GM12878 (cell line): ENCODE measurements at regions not wholly inside any gene's neighbourhood (a gene's known extent, or its start where the extent isn't known, plus 50 kb on each side); places are given as distances from the start of the nearest gene placed in this dataset.

Source experiments
- ATAC-seq: fragments of 200-7000 bp; cut with Tn5 transposase; 3 replicates; pipeline ENCODE4 v1.9.1; 2020; ENCODE audit warnings: mild to moderate bottlenecking, moderate library complexity
- BruUV-seq: library from RNA; stranded (reverse); fragments of 400-500 nt; replicated peaks from 2 replicates; lab custom pipeline; 2021; lab: Mats Ljungman, UMichigan
- CTCF ChIA-PET: fragments of 300-600 bp; sonication (Branson Sonifier 250); formaldehyde crosslinking; extraction: SDS; loops from one replicate; lab custom pipeline; 2021; ENCODE audit warnings: inconsistent platforms; lab: Yijun Ruan, JAX
- POLR2A ChIA-PET: fragments of 350-600 bp; formaldehyde crosslinking; extraction: SDS; loops from one replicate; lab custom pipeline; 2021; ENCODE audit warnings: inconsistent platforms; lab: Charles Lee
- RAD21 ChIA-PET: fragments of 300-600 bp; sonication (Branson Sonifier 250); formaldehyde crosslinking; loops from one replicate; lab custom pipeline; 2023; ENCODE audit warnings: antibody characterized with exemption; ENCODE audit not compliant: unreplicated experiment; lab: Charles Lee
- SMC1A ChIA-PET: fragments of 300-600 bp; sonication (Branson Sonifier 250); formaldehyde crosslinking; loops from one replicate; lab custom pipeline; 2023; ENCODE audit not compliant: unreplicated experiment, uncharacterized antibody; lab: Charles Lee
- DNase-seq: peaks from one replicate; pipeline ENCODE4 v3.0.0-alpha.2; 2011; ENCODE audit warnings: low read depth, low spot score
- FAIRE-seq: peaks from 3 replicates; lab custom pipeline; 2011; peaks lifted over from hg19 to GRCh38; lab: Jason Lieb, UNC
- H2AFZ ChIP-seq: 2 replicates; pipeline ENCODE4 v1.6.0; 2011; ENCODE audit warnings: low read depth, low read length, control low read depth; ENCODE audit not compliant: control insufficient read depth
- H3K27ac ChIP-seq: 2 replicates; pipeline ENCODE4 v1.5.1; 2011; ENCODE audit warnings: control low read depth; ENCODE audit not compliant: control insufficient read depth, insufficient read depth
- H3K27me3 ChIP-seq, 2 experiments: replicated peaks in 1 of 2; 2 replicates each; pipeline versions ENCODE4 v1.6.0 to v1.6.1; 2011; ENCODE audit warnings: low read length in 1 of 2; ENCODE audit not compliant: control insufficient read depth in 2 of 2, insufficient read depth in 2 of 2
- H3K36me3 ChIP-seq, 2 experiments: 2 replicates each; pipeline ENCODE4 v1.5.1; 2011; ENCODE audit warnings: low read length in 1 of 2; ENCODE audit not compliant: control insufficient read depth in 2 of 2, insufficient read depth in 2 of 2
- H3K4me1 ChIP-seq: 2 replicates; pipeline ENCODE4 v1.6.1; 2011; ENCODE audit warnings: mild to moderate bottlenecking, low read length, moderate library complexity, mixed read lengths; ENCODE audit not compliant: control insufficient read depth, insufficient read depth
- H3K4me2 ChIP-seq: 2 replicates; pipeline ENCODE4 v1.6.0; 2011; ENCODE audit warnings: control low read depth; ENCODE audit not compliant: control insufficient read depth, insufficient read depth
- H3K4me3 ChIP-seq: fragments of 200-600 bp; sonication (generic); 2 replicates; pipeline ENCODE4 v1.5.1; 2016
- H3K79me2 ChIP-seq: 2 replicates; pipeline ENCODE4 v1.6.0; 2011; ENCODE audit warnings: low read length; ENCODE audit not compliant: control insufficient read depth, insufficient read depth
- H3K9ac ChIP-seq: 2 replicates; pipeline ENCODE4 v1.8.0; 2011; ENCODE audit warnings: low read length, control low read depth, mixed read lengths; ENCODE audit not compliant: control insufficient read depth, insufficient read depth
- H3K9me3 ChIP-seq: replicated peaks from 3 replicates; pipeline ENCODE4 v1.5.1; 2011; ENCODE audit warnings: mild to moderate bottlenecking, low read length; ENCODE audit not compliant: control insufficient read depth, insufficient read depth
- H4K20me1 ChIP-seq: 2 replicates; pipeline ENCODE4 v1.6.0; 2011; ENCODE audit not compliant: control insufficient read depth, insufficient read depth
- CUX1 ChIP-seq: IDR thresholded peaks from 2 replicates; pipeline ENCODE4 v1.6.1; 2012; ENCODE audit warnings: improper control_type of control experiment, low read depth, low read length; ENCODE audit not compliant: insufficient replicate concordance
- EP300 ChIP-seq, 2 experiments: fragments of 150-350 bp in 1 of 2; IDR thresholded peaks; 2 replicates each; pipeline ENCODE4 v1.6.1; 2011 to 2012; ENCODE audit warnings: low read depth in 2 of 2, low read length in 2 of 2, borderline replicate concordance in 1 of 2, improper control_type of control experiment in 1 of 2, inconsistent platforms in 1 of 2; ENCODE audit not compliant: control insufficient read depth in 1 of 2
- FOS ChIP-seq: IDR thresholded peaks from 3 replicates; pipeline ENCODE4 v1.6.1; 2011; ENCODE audit warnings: borderline replicate concordance; ENCODE audit not compliant: insufficient read length; ENCODE audit errors: extremely low read depth
- MTA2 ChIP-seq: fragments of 450-650 bp; IDR thresholded peaks from 2 replicates; pipeline ENCODE4 v1.6.1; 2016; ENCODE audit warnings: low read depth, mild to moderate bottlenecking, moderate library complexity
- PAX8 ChIP-seq: fragments of 450-650 bp; IDR thresholded peaks from 2 replicates; pipeline ENCODE4 v1.6.1; 2017; ENCODE audit warnings: mild to moderate bottlenecking, moderate library complexity
- SMAD1 ChIP-seq: fragments of 450-650 bp; IDR thresholded peaks from 2 replicates; pipeline ENCODE4 v1.6.1; 2018; ENCODE audit warnings: mild to moderate bottlenecking, low read depth; ENCODE audit not compliant: partially characterized antibody
- YBX1 ChIP-seq: fragments of 450-650 bp; IDR thresholded peaks from 2 replicates; pipeline ENCODE4 v1.6.1; 2016; ENCODE audit warnings: antibody characterized with exemption
- ZSCAN29 ChIP-seq: fragments of 450-650 bp; IDR thresholded peaks from 2 replicates; pipeline ENCODE4 v1.6.1; 2017; ENCODE audit warnings: mild to moderate bottlenecking, moderate library complexity
- WGBS: methylation state at CpG from one replicate; pipeline ENCODE4 v1.1.6; 2016; ENCODE audit warnings: low lambda C conversion rate; ENCODE audit not compliant: insufficient replicate concordance, insufficient coverage; ENCODE audit errors: missing lambda C conversion rate; 5-methylcytosine and 5-hydroxymethylcytosine counted together
- in situ Hi-C: fragments of 300-500 bp; cut with MboI; formaldehyde crosslinking; loops from 9 replicates; pipeline ENCODE4 v1.14.3; 2018; ENCODE audit warnings: mixed read lengths
- intact Hi-C: fragments of 100-400 bp; cut with micrococcal nuclease; formaldehyde crosslinking; loops from one replicate; pipeline ENCODE4 v1.14.2; 2022; ENCODE audit not compliant: unreplicated experiment
- TF ChIP-seq, protein P1 (sequence below): fragments of 450-650 bp; IDR thresholded peaks from 2 replicates; pipeline ENCODE4 v1.6.1; 2016; ENCODE audit warnings: mild to moderate bottlenecking
- TF ChIP-seq, protein P2 (sequence below): IDR thresholded peaks from 2 replicates; pipeline ENCODE4 v1.6.1; 2012; ENCODE audit warnings: low read depth, low read length, improper control_type of control experiment
- TF ChIP-seq, protein P3 (sequence below): fragments of 450-650 bp; IDR thresholded peaks from 2 replicates; pipeline ENCODE4 v1.6.1; 2017; ENCODE audit warnings: mild to moderate bottlenecking, moderate library complexity

DNA sequence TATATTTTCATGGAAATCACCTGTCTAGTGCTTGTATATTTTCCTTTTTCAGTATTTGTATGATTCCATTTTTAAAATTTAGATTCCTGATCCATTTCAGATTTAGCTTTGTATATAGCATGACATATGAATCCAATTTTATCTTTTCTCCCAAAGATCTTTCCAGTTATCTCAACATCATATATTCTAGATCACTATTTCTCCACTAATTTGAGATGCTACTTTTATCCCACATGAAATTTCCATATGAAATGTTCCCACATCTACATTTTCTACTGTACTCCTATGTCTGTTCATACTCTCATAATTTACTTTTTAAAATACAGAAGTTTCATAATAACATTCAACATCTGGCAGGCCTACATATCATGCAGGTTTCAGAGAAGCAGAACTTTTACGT lies 1784.1 kb downstream of the SLITRK5 start:
- Histone ChIP-seq H2AFZ (no peak overlapping the region), H3K9me3 (no peaks in the 10 kb centered on the region), H3K4me2 (no peak overlapping the region), H3K4me1 (no peaks in the 10 kb centered on the region), H3K4me3 (no peak overlapping the region; the same call in 1 of the 2 replicates), H3K27me3 (no peaks in the 10 kb centered on the region), H4K20me1 (no peaks in the 10 kb centered on the region), H3K36me3 (no peaks in the 10 kb centered on the region), H3K27ac (no peak overlapping the region), H3K9ac (no peak overlapping the region), H3K79me2 (no peaks in the 10 kb centered on the region)
- ATAC-seq: no peak
- no peak for DNase-seq
- ChIA-PET CTCF (no interaction called here), RAD21 (no interaction called here), SMC1A (no interaction called here), POLR2A (no interaction called here)
- no peak for FAIRE-seq
- BruUV-seq: no TSS peak
- in situ Hi-C loops: no loop called here
- WGBS: 4% methylated on average over 1 of the region's 1 CpG
- intact Hi-C loops: no loop called here
- TF ChIP-seq PAX8: no peak
- no peak for TF ChIP-seq YBX1
- TF ChIP-seq, protein P1, sequence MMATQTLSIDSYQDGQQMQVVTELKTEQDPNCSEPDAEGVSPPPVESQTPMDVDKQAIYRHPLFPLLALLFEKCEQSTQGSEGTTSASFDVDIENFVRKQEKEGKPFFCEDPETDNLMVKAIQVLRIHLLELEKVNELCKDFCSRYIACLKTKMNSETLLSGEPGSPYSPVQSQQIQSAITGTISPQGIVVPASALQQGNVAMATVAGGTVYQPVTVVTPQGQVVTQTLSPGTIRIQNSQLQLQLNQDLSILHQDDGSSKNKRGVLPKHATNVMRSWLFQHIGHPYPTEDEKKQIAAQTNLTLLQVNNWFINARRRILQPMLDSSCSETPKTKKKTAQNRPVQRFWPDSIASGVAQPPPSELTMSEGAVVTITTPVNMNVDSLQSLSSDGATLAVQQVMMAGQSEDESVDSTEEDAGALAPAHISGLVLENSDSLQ: no peak
- TF ChIP-seq CUX1: no peak
- no peak for TF ChIP-seq MTA2
- no peak for TF ChIP-seq ZSCAN29
- no peak for TF ChIP-seq FOS
- TF ChIP-seq, protein P2, sequence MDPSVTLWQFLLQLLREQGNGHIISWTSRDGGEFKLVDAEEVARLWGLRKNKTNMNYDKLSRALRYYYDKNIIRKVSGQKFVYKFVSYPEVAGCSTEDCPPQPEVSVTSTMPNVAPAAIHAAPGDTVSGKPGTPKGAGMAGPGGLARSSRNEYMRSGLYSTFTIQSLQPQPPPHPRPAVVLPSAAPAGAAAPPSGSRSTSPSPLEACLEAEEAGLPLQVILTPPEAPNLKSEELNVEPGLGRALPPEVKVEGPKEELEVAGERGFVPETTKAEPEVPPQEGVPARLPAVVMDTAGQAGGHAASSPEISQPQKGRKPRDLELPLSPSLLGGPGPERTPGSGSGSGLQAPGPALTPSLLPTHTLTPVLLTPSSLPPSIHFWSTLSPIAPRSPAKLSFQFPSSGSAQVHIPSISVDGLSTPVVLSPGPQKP: no peak
- no peak for TF ChIP-seq SMAD1
- no peak for TF ChIP-seq EP300 (IDR thresholded peaks at IDR 0.05; ENCODE audit: borderline replicate concordance in 1 of 2, control insufficient read depth in 1 of 2, low read depth in 2 of 2, low read length in 2 of 2)
- TF ChIP-seq, protein P3, sequence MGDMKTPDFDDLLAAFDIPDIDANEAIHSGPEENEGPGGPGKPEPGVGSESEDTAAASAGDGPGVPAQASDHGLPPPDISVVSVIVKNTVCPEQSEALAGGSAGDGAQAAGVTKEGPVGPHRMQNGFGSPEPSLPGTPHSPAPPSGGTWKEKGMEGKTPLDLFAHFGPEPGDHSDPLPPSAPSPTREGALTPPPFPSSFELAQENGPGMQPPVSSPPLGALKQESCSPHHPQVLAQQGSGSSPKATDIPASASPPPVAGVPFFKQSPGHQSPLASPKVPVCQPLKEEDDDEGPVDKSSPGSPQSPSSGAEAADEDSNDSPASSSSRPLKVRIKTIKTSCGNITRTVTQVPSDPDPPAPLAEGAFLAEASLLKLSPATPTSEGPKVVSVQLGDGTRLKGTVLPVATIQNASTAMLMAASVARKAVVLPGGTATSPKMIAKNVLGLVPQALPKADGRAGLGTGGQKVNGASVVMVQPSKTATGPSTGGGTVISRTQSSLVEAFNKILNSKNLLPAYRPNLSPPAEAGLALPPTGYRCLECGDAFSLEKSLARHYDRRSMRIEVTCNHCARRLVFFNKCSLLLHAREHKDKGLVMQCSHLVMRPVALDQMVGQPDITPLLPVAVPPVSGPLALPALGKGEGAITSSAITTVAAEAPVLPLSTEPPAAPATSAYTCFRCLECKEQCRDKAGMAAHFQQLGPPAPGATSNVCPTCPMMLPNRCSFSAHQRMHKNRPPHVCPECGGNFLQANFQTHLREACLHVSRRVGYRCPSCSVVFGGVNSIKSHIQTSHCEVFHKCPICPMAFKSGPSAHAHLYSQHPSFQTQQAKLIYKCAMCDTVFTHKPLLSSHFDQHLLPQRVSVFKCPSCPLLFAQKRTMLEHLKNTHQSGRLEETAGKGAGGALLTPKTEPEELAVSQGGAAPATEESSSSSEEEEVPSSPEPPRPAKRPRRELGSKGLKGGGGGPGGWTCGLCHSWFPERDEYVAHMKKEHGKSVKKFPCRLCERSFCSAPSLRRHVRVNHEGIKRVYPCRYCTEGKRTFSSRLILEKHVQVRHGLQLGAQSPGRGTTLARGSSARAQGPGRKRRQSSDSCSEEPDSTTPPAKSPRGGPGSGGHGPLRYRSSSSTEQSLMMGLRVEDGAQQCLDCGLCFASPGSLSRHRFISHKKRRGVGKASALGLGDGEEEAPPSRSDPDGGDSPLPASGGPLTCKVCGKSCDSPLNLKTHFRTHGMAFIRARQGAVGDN: no peak
